Hypothalamus (tissue), 51 donors: ENCODE measurements at regions not wholly inside any gene's neighbourhood (a gene's known extent, or its start where the extent isn't known, plus 50 kb on each side); places are given as distances from the start of the nearest gene placed in this dataset.

ENCODE experiments used
- DNase-seq, 51 donors: peaks; one replicate each; lab custom pipeline; 2025; lab: John Stamatoyannopoulos, UW

- DNase-seq, result no peak
Observed at GRCh38 chr4:36394352-36394903, 113.0 kb downstream of the DTHD1 start.

DNA sequence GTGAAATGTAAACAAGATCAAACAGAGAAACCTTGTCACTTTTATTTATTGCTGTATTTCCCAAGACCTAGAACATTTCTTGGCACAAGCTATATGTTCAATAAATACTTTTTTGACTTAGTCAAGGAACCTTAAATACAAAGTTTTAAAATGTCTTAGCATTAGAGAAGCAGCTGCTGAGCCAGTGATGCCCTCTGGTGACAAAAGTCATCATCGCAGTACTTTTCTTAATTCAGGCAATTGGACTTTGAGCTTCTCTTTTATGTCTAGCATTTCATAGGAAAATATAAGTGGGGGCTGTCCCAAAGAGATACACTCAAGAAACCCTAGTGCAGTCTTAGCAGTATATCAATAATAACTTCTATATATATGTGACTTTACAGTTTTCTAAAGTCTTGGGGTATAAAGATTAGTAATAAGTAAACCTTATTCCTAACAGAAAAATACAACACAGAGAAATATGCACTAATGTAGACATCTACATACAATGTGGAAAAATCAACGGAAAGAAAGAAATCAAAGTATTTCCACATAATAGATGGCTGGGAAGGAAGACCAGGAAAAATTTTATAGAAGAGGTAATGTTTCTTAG lies 118.4 kb downstream of the DTHD1 start:
- DNase-seq, result peak in 21 of 51 donors; percentile 1 to 57 (median 9)

- no peak for DNase-seq
Observed at GRCh38 chr4:36402008-36402758, 120.8 kb downstream of the DTHD1 start.

GRCh38 chr4:36411338-36411737 lies 129.9 kb downstream of the DTHD1 start:
- no peak for DNase-seq

DNA sequence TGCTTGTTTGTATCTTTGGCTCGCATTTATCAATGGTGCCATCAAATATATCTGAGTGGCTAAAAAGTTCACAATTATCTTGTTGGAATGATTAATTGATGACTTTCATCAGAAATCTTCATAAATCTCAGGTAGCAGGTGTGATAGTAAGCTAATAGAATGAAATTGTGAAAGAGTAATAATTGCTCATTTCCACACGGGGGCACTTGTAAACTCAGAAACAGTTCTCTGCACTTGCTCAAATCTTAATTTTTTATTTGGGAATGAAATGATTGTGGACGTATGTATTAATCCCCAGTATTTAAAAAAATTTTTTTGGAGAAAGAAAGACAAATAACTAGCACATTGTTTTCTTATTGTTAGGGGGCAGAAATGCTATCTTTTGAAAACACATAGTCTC lies 132.8 kb downstream of the DTHD1 start:
- no peak for DNase-seq

GRCh38 chr4:36417146-36417545 lies 135.7 kb downstream of the DTHD1 start:
- DNase-seq, result no peak

DNA sequence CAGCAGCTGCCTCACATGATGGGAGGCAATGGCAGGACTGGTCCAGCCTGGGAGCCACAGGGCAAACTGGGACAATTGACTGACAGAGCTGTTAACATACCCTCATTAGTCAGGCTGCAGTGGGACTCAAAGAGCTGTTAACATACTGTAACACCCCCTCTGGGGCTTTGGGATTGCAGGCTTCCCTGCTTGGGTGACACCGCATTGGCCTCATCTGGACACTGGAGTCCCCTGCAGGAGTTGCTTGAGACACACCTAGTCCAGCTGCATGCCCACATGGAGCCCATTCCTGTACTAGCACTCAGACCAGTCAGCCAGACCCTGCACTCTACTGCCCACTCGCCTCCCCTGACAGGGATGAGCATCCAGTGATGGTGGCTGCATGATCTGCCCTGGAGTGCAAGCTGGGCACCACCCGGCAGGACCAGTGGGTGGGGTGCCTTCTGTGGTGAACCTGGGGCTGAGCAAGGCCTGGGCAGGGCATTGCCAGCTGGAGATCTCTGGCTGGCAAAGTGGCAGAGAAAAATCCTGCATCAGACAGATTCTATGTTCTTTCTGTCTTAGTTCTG lies 138.8 kb downstream of the DTHD1 start:
- no peak for DNase-seq

DNA sequence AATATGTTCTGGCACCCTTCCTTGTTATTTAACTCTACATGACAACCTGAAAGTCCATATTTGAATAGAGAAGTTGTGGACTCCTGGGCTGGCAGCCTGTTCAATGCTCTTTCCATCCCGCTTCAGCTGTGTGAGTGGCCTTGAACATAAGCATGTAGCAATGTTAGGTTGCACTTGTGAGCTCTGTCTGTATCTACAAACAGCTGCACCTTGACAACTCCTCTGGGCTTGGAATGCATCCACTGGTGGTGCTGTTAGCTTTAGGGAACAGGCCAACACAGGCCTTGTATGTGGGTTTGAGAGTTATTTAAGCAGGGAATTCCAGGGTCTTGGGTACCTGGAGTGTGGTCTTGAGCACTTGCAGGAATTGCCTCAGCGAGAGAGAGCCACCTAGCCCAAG lies 141.2 kb downstream of the DTHD1 start:
- no peak for DNase-seq

DNA sequence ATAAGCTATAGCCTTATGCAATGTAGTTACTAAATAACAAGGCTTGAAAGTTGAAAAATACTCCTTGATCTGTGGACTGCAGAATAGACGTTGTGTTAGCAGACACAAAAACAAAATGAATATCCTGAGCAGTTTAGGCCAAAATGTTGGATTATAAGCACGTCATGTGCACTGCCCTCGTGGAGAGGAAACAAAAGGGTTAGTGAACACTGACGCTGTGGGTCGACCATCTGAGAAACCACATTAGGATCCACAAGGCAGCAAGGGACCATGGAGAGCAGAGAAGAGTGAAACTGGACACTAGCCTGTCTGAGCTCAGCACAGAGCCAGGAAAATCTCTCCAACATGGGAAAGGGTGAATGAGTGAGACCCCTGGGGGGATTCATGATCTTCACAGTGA lies 145.3 kb downstream of the DTHD1 start:
- no peak for DNase-seq

- DNase-seq, result no peak
Observed at GRCh38 chr4:36427696-36428095, 146.3 kb downstream of the DTHD1 start.

- no peak for DNase-seq
Observed at GRCh38 chr4:36432586-36432985, 151.2 kb downstream of the DTHD1 start.

GRCh38 chr4:36439556-36439955 lies 158.1 kb downstream of the DTHD1 start:
- DNase-seq, result no peak

DNA sequence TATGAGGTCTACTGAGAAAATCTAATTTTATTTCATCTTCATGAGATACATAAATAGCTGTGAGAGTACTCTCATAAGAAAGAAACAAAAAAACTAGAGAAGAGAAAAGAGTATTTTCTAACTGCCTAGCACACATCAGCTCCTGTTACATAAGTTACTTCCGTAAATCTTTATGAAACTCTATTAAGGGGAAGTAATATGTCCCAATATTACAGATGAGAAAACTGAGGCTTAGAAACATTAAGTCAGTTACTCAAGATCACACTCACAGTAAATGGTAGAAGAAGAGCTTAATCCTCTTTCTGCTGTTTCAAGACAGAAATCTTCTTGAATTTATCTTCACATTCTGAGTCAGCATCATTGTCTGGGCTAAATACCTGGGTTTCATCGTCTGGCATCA lies 164.1 kb downstream of the DTHD1 start:
- no peak for DNase-seq

DNA sequence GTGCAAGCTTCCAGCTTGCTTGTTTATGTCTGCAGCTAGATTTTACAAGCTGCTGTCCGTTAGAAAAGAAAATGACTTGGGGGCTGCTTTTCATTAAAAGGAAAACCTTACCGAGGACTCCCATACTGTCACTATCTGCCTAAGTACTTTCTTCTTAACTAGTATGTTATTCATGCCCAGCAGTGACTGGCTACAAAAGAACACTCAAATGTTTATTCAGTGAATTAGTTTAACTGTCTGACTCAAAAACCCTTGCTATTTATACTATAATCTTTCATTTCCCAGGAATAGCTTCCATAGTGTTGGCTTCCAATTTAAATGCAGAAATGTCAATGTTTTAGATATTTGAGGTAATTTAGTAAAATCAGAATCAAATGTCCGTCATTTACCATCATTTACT lies 164.9 kb downstream of the DTHD1 start:
- DNase-seq, result no peak

DNA sequence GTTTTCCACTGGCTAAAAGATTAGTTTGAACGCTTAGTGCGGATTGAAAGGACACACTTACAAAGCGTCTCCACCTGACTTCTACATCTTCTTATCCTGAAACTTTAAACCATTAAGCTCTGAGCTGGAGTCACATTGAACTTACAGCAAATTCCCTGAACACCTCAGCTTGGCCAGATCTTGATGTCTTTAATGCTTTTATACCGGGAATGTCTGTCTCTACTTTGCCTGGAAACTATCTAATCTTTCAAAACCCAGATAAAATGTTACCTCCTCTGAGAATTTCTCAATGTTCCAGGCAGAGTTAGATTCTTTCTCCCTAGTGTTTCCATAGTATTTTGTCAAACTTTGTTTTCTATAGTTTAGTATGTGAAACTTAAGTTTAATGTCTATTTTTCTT lies 179.9 kb downstream of the DTHD1 start:
- no peak for DNase-seq

- no peak for DNase-seq
Observed at GRCh38 chr4:36467670-36468069, 186.3 kb downstream of the DTHD1 start.

DNA sequence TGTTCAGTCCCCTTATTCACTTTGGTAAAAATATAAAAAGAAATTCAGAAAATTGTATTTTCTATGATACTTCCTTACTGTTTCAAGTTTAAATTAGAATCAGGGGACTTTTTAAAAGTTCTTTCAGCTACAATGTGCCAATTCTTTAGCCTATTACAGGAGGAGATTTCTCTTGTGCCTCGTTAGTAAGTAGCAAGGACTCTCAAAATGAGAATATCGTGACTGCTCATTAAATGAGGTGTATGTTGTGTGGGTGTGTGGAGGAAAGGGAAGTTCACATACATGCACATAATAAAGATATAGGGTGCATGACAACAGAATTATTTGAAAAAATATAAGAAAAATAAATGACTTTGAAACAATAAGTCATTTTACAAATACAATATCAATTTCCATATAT lies 190.5 kb downstream of the DTHD1 start:
- no peak for DNase-seq

DNA sequence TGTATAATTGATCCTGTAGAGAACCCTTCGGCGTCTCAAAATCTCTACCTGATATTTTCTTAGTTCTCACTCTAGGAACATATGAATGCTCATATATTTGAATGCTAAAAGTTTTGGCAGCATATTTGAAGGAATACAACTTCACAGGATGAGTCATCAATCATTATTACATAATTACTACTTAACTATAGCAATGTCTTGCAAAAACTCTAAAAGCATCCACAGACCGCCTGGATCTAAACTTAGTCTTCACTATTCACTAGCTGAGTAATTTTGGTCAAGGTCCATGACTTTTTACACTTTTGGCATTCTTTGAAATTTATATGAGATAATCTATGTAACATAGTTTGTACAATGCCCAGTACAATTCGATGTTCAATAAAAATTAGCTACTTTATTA lies 194.7 kb downstream of the DTHD1 start:
- DNase-seq, result no peak

DNA sequence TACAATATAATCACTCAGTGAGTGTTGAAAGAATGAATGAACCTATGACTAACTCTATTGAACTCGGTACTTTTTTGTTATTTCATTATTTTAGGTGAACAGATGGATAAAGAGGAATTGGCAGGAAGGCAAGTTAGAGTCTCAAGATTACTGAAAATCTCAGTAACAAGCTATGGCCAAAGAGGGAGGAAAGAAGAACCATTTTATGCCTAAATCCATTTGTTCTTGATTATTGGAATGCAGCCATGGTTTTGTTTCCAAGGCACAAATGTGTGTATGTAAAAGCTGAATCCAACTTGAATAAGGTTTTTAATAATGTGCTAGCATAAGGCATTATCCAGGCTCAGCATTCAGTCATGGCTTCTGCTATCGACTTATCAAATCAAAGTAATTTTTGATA lies 196.4 kb downstream of the DTHD1 start:
- no peak for DNase-seq

DNA sequence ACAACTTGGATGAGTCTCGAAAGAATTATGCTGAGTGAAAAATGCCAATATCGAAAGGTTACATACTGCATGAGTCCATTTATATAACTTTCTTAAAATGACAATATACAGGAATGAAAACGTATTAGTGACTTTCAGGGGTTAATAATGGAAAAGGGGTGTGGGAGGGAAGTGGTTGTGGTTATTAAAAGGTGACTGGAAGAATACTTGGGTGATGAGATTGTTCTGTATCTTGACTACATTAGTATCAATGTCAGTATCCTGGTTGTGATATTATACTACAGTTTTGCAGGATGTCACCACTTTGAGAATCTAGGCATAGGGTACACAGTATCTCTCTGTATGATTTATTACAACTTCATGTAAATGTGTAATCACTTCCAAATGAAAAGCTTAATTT lies 204.5 kb downstream of the DTHD1 start:
- no peak for DNase-seq

DNA sequence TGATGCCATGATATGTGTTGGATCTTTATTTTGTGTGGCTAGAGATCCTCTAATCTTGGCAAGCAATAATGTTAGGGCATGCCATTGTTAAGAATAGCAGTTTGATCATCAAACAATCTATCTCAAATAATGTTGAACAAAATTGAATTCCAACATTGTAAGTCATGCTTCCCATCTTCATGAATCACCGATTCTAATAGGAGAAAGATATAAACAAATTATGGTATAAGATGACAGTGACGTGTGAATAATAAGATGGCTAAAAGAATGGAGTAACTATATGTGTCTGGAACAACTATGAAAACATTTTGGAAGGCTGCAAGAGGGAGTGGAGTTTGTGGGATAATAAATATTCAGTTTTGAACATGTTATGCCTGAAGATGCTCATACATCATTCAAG lies 208.4 kb downstream of the DTHD1 start:
- no peak for DNase-seq

DNA sequence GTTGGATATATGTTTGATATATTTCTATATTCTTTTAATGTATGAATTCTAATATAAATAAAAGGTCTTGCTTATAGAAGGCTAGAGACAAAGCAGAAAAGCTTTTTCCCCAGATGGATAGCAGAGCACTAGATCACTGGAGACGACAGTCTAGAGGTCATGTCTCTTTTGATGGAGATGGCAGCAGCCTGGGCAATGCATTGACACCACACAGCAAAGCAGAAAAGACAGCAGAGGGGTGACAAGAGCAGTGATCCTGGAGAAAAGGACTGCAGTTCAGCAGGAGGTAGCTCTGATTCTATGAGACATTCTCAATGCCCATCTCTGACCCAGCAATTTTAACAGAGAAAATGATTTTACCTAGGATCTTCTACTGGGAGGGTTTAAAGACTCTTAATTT lies 210.6 kb downstream of the DTHD1 start:
- DNase-seq, result no peak
